ENCODE measurements at regions not wholly inside any gene's neighbourhood (a gene's known extent, or its start where the extent isn't known, plus 50 kb on each side); places are given as distances from the start of the nearest gene placed in this dataset.

GRCh38 chr15:99502661-99503060, 63.1 kb upstream of the MEF2A start:
- H3K9me3 Mint-ChIP-seq (ENCODE audit: unreplicated experiment): no peaks in the 10 kb centered on the region
- no peaks in the 10 kb centered on the region for H3K4me1 ChIP-seq
- ChIA-PET CTCF (no interaction called here), POLR2A (no interaction called here)
- no TSS peak for BruUV-seq (replicated peaks)
- no peak overlapping the region for H3K27ac Mint-ChIP-seq (ENCODE audit: unreplicated experiment)
- no peaks in the 10 kb centered on the region for H3K27me3 ChIP-seq (replicated peaks; ENCODE audit: control insufficient read depth, insufficient read depth, low read length)
- no peaks in the 10 kb centered on the region for H3K4me1 Mint-ChIP-seq (ENCODE audit: low read depth, unreplicated experiment)
- no peak for TF ChIP-seq CTCF (IDR thresholded peaks at IDR 0.05; ENCODE audit: insufficient read depth in 1 of 2, low read depth in 1 of 2, low read length in 1 of 2, severe bottlenecking in 1 of 2, unreplicated experiment in 1 of 2)
- no peaks in the 10 kb centered on the region for H3K36me3 ChIP-seq (ENCODE audit: control insufficient read depth, insufficient read depth, low read length)
- H3K36me3 Mint-ChIP-seq (ENCODE audit: insufficient read depth, unreplicated experiment): no peaks in the 10 kb centered on the region
- H3K27me3 Mint-ChIP-seq (ENCODE audit: insufficient read depth, unreplicated experiment): peaks cover 9% of the 10 kb centered on the region
- no peak overlapping the region for H3K4me3 Mint-ChIP-seq (ENCODE audit: unreplicated experiment)
- H3K9me3 ChIP-seq: no peaks in the 10 kb centered on the region
- no peak for DNase-seq
- intact Hi-C loops (cut with micrococcal nuclease; ENCODE audit: unreplicated experiment): no loop called here
- no peak overlapping the region for H3K4me3 ChIP-seq (ENCODE audit: low read depth, low read length)

DNA sequence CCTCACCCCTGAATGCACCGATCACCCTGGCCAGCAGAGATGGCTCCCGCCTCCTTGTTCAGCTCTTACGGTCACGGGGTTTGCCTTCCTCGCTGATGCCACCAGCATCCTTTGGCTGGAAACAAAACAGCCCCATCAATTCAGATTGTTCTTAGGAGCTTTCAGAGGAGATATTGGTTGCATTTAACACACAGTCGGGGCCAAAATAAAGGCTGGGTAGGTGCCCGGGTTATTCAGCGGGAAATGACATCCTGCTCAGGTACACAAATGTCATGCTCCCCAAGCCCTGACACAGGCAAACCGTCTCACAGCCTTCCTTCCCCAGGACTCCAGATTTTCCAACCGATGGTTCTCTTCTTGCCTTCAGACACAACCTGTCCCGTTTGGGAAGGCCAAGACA, 62.4 kb upstream of the MEF2A start:
- H3K27me3 Mint-ChIP-seq (ENCODE audit: insufficient read depth, unreplicated experiment): peaks cover 9% of the 10 kb centered on the region
- H3K4me1 Mint-ChIP-seq (ENCODE audit: low read depth, unreplicated experiment): no peaks in the 10 kb centered on the region
- H3K4me3 Mint-ChIP-seq (ENCODE audit: unreplicated experiment): no peak overlapping the region
- no peaks in the 10 kb centered on the region for H3K36me3 Mint-ChIP-seq (ENCODE audit: insufficient read depth, unreplicated experiment)
- H3K9me3 Mint-ChIP-seq (ENCODE audit: unreplicated experiment): no peaks in the 10 kb centered on the region
- H3K27ac Mint-ChIP-seq (ENCODE audit: unreplicated experiment): no peak overlapping the region
- Histone ChIP-seq H3K4me3 (ENCODE audit: low read depth, low read length) (no peak overlapping the region), H3K9me3 (no peaks in the 10 kb centered on the region), H3K27me3 (replicated peaks; ENCODE audit: control insufficient read depth, insufficient read depth, low read length) (no peaks in the 10 kb centered on the region), H3K4me1 (no peaks in the 10 kb centered on the region), H3K36me3 (ENCODE audit: control insufficient read depth, insufficient read depth, low read length) (no peaks in the 10 kb centered on the region)
- no peak for TF ChIP-seq CTCF (IDR thresholded peaks at IDR 0.05; ENCODE audit: insufficient read depth in 1 of 2, low read depth in 1 of 2, low read length in 1 of 2, severe bottlenecking in 1 of 2, unreplicated experiment in 1 of 2)
- intact Hi-C loops (cut with micrococcal nuclease; ENCODE audit: unreplicated experiment): no loop called here
- DNase-seq: no peak
- POLR2A ChIA-PET: no interaction called here
- BruUV-seq (replicated peaks): no TSS peak
- CTCF ChIA-PET: no interaction called here

DNA sequence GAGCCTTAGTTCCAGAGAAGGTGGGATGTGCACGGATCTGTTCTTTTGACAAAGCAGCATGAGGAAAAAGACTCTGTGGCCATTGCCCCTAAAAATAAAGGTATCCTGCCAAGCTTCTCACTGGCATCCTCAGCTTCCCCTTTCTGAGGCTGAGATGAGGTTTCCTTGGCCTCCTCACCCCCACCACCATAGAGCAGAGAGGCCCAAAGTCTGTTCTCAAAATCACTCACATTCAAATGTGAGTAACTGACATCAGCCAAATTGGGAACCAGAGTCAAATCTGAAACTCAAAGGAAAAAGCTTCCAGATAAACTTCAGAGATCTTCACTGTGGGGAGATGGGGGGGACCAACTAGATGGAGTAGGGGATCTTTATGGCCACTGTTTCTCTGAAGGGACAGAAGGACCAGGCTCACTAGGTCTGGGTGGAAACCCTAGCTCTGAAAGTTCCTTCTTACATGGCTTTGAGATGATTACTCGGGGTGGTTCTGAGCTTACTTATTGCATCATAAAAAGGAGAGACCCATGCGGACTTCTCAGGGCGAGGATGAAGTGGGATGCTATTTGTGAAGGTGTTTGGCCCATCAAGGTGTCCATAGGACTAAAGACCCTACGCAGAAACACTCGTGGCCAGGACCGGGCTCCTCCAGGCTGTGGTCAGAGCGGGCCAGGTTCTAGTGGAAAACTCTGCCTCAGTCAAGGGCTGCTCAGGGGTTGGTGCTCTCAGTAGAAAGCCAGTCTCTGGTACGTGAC, 61.5 kb upstream of the MEF2A start:
- H3K27ac Mint-ChIP-seq (ENCODE audit: unreplicated experiment): no peak overlapping the region
- no peaks in the 10 kb centered on the region for H3K36me3 ChIP-seq (ENCODE audit: control insufficient read depth, insufficient read depth, low read length)
- H3K4me3 Mint-ChIP-seq (ENCODE audit: unreplicated experiment): no peak overlapping the region
- H3K4me1 ChIP-seq: no peaks in the 10 kb centered on the region
- ChIA-PET POLR2A (no interaction called here), CTCF (interaction anchor here (0.9 kb wide), 1 partner anchor 200 kb away, joined by 3 read pairs; no protein-coding TSS in a partner anchor)
- H3K27me3 ChIP-seq (replicated peaks; ENCODE audit: control insufficient read depth, insufficient read depth, low read length): no peaks in the 10 kb centered on the region
- no peaks in the 10 kb centered on the region for H3K9me3 Mint-ChIP-seq (ENCODE audit: unreplicated experiment)
- H3K9me3 ChIP-seq: no peaks in the 10 kb centered on the region
- H3K27me3 Mint-ChIP-seq (ENCODE audit: insufficient read depth, unreplicated experiment): peaks cover 9% of the 10 kb centered on the region
- H3K36me3 Mint-ChIP-seq (ENCODE audit: insufficient read depth, unreplicated experiment): no peaks in the 10 kb centered on the region
- no TSS peak for BruUV-seq (replicated peaks)
- H3K4me3 ChIP-seq (ENCODE audit: low read depth, low read length): no peak overlapping the region
- no peak for DNase-seq
- no peaks in the 10 kb centered on the region for H3K4me1 Mint-ChIP-seq (ENCODE audit: low read depth, unreplicated experiment)
- intact Hi-C loops (cut with micrococcal nuclease; ENCODE audit: unreplicated experiment): no loop called here
- no peak for TF ChIP-seq CTCF (IDR thresholded peaks at IDR 0.05; ENCODE audit: insufficient read depth in 1 of 2, low read depth in 1 of 2, low read length in 1 of 2, severe bottlenecking in 1 of 2, unreplicated experiment in 1 of 2)

Measured in Caco-2 (cell line).